ENCODE measurements at regions not wholly inside any gene's neighbourhood (a gene's known extent, or its start where the extent isn't known, plus 50 kb on each side); places are given as distances from the start of the nearest gene placed in this dataset.
"Not testable (repeated sequence)": the region's sequence is repeated elsewhere in the genome, so short reads cannot be mapped to it uniquely, and the experiment has no call there.

- DNase-seq (ENCODE audit: low spot score) = no peak
These were observed 1497.0 kb upstream of the TENM4 start for GRCh38 chr11:80937842-80938241.

GRCh38 chr11:80930038-80930437 lies 1489.2 kb upstream of the TENM4 start:
- no peak for DNase-seq (ENCODE audit: low spot score)

GRCh38 chr11:80929031-80929805 lies 1488.4 kb upstream of the TENM4 start:
- DNase-seq (ENCODE audit: low spot score) = no peak

GRCh38 chr11:80925321-80925720 lies 1484.5 kb upstream of the TENM4 start:
- DNase-seq (ENCODE audit: low spot score) = no peak

GRCh38 chr11:80921310-80921709 lies 1480.5 kb upstream of the TENM4 start:
- DNase-seq (ENCODE audit: low spot score) = not testable (repeated sequence)

- DNase-seq (ENCODE audit: low spot score) = no peak
These were observed 1475.5 kb upstream of the TENM4 start for GRCh38 chr11:80916173-80916798.

GRCh38 chr11:80914311-80914710 lies 1473.5 kb upstream of the TENM4 start:
- DNase-seq (ENCODE audit: low spot score) = no peak

GRCh38 chr11:80911666-80912065 lies 1470.8 kb upstream of the TENM4 start:
- no peak for DNase-seq (ENCODE audit: low spot score)

- no peak for DNase-seq (ENCODE audit: low spot score)
These were observed 1459.4 kb upstream of the TENM4 start for GRCh38 chr11:80900265-80900664.

- no peak for DNase-seq (ENCODE audit: low spot score)
These were observed 1458.6 kb upstream of the TENM4 start for GRCh38 chr11:80899381-80899780.

- no peak for DNase-seq (ENCODE audit: low spot score)
These were observed 1458.1 kb upstream of the TENM4 start for GRCh38 chr11:80898910-80899309.

GRCh38 chr11:80886684-80887083 lies 1445.9 kb upstream of the TENM4 start:
- DNase-seq (ENCODE audit: low spot score) = no peak

- DNase-seq (ENCODE audit: low spot score) = peak; percentile 77
These were observed 1432.6 kb upstream of the TENM4 start for GRCh38 chr11:80873310-80873999.

GRCh38 chr11:80872116-80872728 lies 1431.4 kb upstream of the TENM4 start:
- no peak for DNase-seq (ENCODE audit: low spot score)

- DNase-seq (ENCODE audit: low spot score) = no peak
These were observed 1428.0 kb upstream of the TENM4 start for GRCh38 chr11:80868831-80869230.

- no peak for DNase-seq (ENCODE audit: low spot score)
These were observed 1421.2 kb upstream of the TENM4 start for GRCh38 chr11:80862011-80862410.

GRCh38 chr11:80861193-80861592 lies 1420.4 kb upstream of the TENM4 start:
- no peak for DNase-seq (ENCODE audit: low spot score)

GRCh38 chr11:80860632-80861031 lies 1419.8 kb upstream of the TENM4 start:
- DNase-seq (ENCODE audit: low spot score) = peak; percentile 33

- DNase-seq (ENCODE audit: low spot score) = no peak
These were observed 1415.2 kb upstream of the TENM4 start for GRCh38 chr11:80856066-80856465.

GRCh38 chr11:80855426-80855825 lies 1414.6 kb upstream of the TENM4 start:
- DNase-seq (ENCODE audit: low spot score) = no peak

GRCh38 chr11:80849253-80849652 lies 1408.4 kb upstream of the TENM4 start:
- no peak for DNase-seq (ENCODE audit: low spot score)

GRCh38 chr11:80846979-80847378 lies 1406.1 kb upstream of the TENM4 start:
- DNase-seq (ENCODE audit: low spot score) = peak; percentile 20

GRCh38 chr11:80846442-80846841 lies 1405.6 kb upstream of the TENM4 start:
- DNase-seq (ENCODE audit: low spot score) = no peak
